ENCODE measurements at regions not wholly inside any gene's neighbourhood (a gene's known extent, or its start where the extent isn't known, plus 50 kb on each side); places are given as distances from the start of the nearest gene placed in this dataset.
"Not testable (repeated sequence)": the region's sequence is repeated elsewhere in the genome, so short reads cannot be mapped to it uniquely, and the experiment has no call there.

DNA sequence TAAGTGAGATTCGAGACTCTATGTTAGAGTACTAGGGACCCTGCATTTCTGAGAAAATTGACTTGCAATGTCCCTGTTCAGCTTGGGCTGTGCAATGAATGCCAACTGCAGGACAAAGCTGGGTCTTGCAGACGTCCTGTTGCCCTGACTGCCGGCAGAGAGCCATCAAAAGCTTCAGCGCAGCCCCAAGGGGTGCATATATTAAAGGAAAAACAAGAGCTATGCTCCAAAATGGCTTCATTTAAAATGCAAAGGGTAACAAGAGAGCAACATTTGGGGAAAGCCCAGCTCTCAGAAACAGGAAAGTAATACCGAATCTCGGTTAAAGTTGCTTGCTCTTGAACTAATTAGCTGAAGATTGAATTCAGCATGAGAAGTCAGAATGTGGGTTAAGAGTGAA lies 110.9 kb upstream of the PNPT1 start:
- H3K36me3 ChIP-seq (ENCODE audit: control insufficient read depth, insufficient read depth, low read length), result no peaks in the 10 kb centered on the region
- CTCF ChIA-PET, result no interaction called here
- no peak for TF ChIP-seq CTCF (IDR thresholded peaks at IDR 0.05; ENCODE audit: insufficient read depth, low read depth, low read length)
- no peaks in the 10 kb centered on the region for H3K27me3 ChIP-seq (ENCODE audit: control insufficient read depth, insufficient read depth, low read length)
- DNase-seq (ENCODE audit: low read depth), result no peak
- POLR2A ChIA-PET, result no interaction called here
- no peak overlapping the region for H3K4me3 ChIP-seq (ENCODE audit: low read depth, low read length)

- Histone ChIP-seq H3K36me3 (ENCODE audit: control insufficient read depth, insufficient read depth, low read length) (no peaks in the 10 kb centered on the region), H3K27me3 (ENCODE audit: control insufficient read depth, insufficient read depth, low read length) (no peaks in the 10 kb centered on the region), H3K4me3 (ENCODE audit: low read depth, low read length) (no peak overlapping the region)
- POLR2A ChIA-PET, result no interaction called here
- no peak for TF ChIP-seq CTCF (IDR thresholded peaks at IDR 0.05; ENCODE audit: insufficient read depth, low read depth, low read length)
- DNase-seq (ENCODE audit: low read depth), result no peak
- CTCF ChIA-PET, result interaction anchor here (1.1 kb wide), 1 partner anchor 59 kb away, joined by 3 read pairs; no protein-coding TSS in a partner anchor
These were observed 108.4 kb upstream of the PNPT1 start for GRCh38 chr2:55802067-55802466.

GRCh38 chr2:55801436-55801835 lies 107.8 kb upstream of the PNPT1 start:
- POLR2A ChIA-PET, result no interaction called here
- DNase-seq (ENCODE audit: low read depth), result no peak
- no peak for TF ChIP-seq CTCF (IDR thresholded peaks at IDR 0.05; ENCODE audit: insufficient read depth, low read depth, low read length)
- Histone ChIP-seq H3K4me3 (ENCODE audit: low read depth, low read length) (no peak overlapping the region), H3K27me3 (ENCODE audit: control insufficient read depth, insufficient read depth, low read length) (no peaks in the 10 kb centered on the region), H3K36me3 (ENCODE audit: control insufficient read depth, insufficient read depth, low read length) (no peaks in the 10 kb centered on the region)
- CTCF ChIA-PET, result interaction anchor here (1.2 kb wide), 1 partner anchor 10 kb away, joined by 3 read pairs; no protein-coding TSS in a partner anchor

- POLR2A ChIA-PET; DNase-seq (ENCODE audit: low read depth); H3K27me3 ChIP-seq (ENCODE audit: control insufficient read depth, insufficient read depth, low read length); H3K4me3 ChIP-seq (ENCODE audit: low read depth, low read length); CTCF ChIA-PET; H3K36me3 ChIP-seq (ENCODE audit: control insufficient read depth, insufficient read depth, low read length): not testable (repeated sequence)
These were observed 106.0 kb upstream of the PNPT1 start for GRCh38 chr2:55799624-55800023.

GRCh38 chr2:55796121-55796520 lies 102.5 kb upstream of the PNPT1 start:
- Histone ChIP-seq H3K27me3 (ENCODE audit: control insufficient read depth, insufficient read depth, low read length) (no peaks in the 10 kb centered on the region), H3K4me3 (ENCODE audit: low read depth, low read length) (no peak overlapping the region), H3K36me3 (ENCODE audit: control insufficient read depth, insufficient read depth, low read length) (no peaks in the 10 kb centered on the region)
- DNase-seq (ENCODE audit: low read depth), result no peak
- CTCF ChIA-PET, result no interaction called here
- POLR2A ChIA-PET, result no interaction called here
- no peak for TF ChIP-seq CTCF (IDR thresholded peaks at IDR 0.05; ENCODE audit: insufficient read depth, low read depth, low read length)

DNA sequence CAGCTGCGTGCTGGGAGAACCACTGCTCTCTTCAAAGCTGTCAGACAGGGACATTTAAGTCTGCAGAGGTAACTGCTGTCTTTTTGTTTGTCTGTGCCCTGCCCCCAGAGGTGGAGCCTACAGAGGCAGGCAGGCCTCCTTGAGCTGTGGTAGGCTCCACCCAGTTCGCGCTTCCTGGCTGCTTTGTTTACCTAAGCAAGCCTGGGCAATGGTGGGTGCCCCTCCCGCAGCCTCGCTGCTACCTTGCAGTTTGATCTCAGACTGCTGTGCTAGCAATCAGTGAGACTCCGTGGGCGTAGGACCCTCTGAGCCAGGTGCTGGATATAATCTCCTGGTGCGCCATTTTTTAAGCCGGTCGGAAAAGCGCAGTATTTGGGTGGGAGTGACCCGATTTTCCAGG lies 100.0 kb upstream of the PNPT1 start:
- H3K4me3 ChIP-seq (ENCODE audit: low read depth, low read length); CTCF ChIA-PET; H3K27me3 ChIP-seq (ENCODE audit: control insufficient read depth, insufficient read depth, low read length); H3K36me3 ChIP-seq (ENCODE audit: control insufficient read depth, insufficient read depth, low read length); DNase-seq (ENCODE audit: low read depth); POLR2A ChIA-PET: not testable (repeated sequence)

Measured in BJ (cell line).